NCI-H146 treated with DMSO at 0.1 percent for 48 hours (cell line): ENCODE measurements at regions not wholly inside any gene's neighbourhood (a gene's known extent, or its start where the extent isn't known, plus 50 kb on each side); places are given as distances from the start of the nearest gene placed in this dataset.
"Not testable (repeated sequence)": the region's sequence is repeated elsewhere in the genome, so short reads cannot be mapped to it uniquely, and the experiment has no call there.

ENCODE experiments used
- DNase-seq: peaks from one replicate; lab custom pipeline; 2025; ENCODE audit not compliant: unreplicated experiment; lab: John Stamatoyannopoulos, UW

DNA sequence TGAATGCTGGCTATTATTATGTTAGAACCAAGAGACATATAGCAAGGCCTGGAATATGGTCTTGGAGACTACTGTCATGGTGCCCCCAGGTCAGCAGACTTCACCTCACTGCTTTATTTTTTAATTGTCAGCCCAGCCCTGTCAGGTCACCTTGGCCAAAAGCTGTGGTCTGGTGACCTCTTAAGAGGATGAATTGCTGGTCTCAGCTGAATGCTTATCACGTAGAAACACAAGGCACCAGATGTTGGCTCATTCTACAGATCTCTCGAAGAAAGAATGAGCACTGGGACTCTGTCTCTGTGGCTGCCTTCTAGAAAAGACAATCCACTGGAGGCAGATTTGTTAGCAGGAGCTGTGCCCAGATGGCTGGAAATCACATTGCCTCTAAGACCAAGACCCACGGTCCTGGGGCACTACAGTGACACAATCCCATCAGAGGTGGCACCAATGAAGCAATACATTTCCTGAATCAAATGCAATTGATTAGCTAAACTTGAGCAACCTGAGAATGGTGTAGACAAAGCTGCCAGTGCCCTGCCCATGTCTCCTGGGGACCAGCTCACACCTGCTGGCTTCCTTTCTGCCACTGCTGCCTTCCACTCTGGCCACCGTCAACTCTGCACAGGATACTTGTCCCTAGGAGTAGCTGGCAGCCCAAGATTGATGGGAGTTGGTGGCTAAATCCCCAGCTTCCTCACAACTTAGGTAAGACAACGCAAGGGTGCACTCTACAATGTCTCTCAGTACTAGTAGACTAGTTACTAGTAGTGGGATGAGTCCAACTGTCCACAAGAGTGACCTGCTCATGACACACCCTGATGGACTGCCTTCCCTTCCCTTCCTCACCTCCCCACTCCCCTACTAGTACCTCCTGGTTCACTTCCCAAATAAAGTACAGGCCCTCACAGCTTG, 384.9 kb upstream of the PROK2 start:
- DNase-seq = no peak

DNA sequence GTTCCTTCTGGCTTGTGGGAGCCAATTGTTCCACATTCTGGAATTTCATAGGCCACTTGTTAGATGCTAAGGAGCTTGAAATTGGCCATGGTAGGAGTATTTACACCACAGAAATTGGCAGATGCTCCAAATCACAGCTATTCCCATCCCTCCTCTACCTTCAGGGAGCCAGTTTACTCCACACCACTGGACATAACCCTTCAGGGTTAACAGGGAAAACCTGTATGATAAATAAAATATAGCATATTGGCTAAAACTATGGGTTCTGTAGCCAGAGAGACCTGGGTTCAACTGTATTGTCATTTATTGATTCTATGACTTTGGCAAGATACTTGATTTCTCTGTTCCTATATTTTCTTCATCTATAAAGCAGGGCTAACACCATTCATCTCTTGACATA, 384.2 kb upstream of the PROK2 start:
- DNase-seq = no peak

DNA sequence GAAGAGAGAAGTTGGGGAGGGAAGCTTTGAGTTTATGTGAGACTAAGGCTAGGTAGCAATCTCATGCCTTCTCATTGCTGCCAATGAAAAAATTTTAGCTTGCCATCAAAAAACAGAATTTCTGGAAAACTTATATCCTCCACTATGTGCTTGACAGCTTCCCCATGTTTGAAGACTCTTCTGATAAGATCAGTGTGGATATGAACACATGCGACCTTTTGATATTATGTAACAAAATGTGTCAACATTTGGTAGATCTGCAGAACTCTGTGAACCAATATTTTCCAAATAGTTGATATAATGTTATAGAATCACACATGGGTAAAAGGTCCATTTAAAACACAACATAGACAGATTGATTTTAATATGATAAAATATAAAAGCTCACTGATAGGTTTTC, 380.9 kb upstream of the PROK2 start:
- DNase-seq = no peak

DNA sequence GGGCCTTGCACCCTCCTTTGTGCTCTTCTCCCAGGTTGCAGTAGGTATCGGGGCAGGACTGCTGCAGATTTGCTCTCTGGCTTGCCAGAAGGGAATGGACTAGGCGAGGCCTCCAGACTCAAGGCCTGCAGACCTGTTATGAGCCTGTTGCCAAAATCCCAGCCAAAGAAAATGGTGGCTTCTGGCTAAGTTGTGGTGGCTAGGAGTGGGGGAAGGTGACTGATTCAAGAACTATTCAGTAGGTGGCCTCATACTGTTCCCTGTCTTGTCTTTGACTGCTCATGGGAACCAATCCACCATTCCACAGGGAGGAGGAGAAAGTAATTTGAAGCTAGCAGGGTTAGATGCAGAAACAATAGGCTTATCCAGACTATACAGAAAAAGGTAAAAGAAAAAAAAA, 380.4 kb upstream of the PROK2 start:
- no peak for DNase-seq

DNA sequence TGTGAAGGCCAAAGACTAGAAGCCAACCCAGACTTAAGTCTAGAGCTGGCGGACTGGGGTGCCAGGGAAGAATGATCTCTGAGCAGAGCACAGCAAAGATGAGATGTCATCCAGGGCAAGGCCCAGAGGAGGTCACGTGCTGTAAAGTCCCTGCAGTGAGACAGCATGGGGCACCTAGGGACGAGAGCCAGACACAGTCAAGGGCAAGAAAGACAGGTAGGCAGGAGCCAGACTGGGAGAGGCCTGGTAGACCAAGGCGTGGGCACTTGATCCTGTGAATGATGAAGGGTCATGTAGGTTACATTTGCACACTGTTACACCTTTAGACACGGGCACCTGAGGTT, 379.7 kb upstream of the PROK2 start:
- no peak for DNase-seq

DNA sequence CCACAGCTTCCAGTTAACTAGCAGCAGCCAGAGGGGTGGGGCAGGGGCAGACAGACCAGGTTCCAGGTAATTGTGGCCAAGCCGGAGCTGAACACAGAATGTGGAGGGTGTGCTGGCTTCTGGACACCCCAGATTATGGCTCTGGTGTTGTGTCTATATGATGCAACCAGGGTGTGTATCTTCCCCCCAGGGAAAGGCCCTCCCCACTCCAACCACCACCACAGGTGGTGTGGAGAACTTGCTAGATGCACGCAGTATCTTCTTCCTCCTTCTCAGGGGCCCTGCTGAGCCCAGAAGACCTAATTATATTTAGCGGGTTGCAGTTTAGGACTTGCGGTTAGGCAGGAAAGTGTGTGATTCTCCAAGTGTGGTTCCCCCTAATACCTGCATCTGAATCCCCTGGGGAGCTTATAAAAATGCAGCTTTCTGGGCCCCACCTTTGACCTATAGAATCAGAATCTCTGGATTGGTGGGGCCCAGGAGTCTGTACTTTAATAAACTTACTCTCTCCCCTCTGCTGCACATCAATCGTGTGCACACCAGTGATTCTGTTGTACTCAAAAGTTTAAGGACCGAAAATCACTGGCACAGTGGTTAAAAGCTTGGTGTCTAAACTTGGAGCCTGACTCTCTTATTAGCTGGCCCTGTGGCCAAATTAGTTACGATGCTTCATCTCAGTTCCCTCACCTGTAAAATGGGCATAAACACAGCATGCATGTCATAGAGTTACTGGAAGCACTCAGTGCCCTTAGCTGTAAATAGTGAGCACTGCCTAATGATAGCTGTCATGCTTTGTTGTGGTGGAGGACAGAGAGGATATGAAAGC, 379.1 kb upstream of the PROK2 start:
- no peak for DNase-seq

DNA sequence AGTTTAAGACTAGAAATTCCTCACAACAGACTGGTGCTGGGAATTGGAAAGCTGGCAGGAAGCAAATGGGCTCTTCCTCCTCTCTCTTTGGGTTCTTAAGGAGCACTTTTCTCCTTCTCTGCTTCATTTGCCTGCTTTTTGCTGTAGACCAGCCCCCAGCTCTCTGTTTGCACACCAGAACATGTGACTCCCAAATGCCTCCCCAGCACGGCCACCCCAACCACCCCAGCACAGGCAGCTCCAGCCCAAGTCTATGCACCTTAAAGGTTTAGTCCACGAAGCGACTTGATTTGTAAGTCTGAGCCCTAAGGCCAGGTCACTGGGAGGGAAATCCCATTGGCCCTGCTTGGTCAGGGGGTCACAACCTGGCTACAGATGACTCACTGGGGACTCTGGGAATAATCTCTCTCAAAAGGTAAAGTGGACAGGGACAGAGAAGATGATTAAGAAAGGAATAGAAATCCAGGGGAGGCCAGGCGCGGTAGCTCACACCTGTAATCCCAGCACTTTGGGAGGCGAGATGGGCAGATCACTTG, 377.8 kb upstream of the PROK2 start:
- DNase-seq = no peak

DNA sequence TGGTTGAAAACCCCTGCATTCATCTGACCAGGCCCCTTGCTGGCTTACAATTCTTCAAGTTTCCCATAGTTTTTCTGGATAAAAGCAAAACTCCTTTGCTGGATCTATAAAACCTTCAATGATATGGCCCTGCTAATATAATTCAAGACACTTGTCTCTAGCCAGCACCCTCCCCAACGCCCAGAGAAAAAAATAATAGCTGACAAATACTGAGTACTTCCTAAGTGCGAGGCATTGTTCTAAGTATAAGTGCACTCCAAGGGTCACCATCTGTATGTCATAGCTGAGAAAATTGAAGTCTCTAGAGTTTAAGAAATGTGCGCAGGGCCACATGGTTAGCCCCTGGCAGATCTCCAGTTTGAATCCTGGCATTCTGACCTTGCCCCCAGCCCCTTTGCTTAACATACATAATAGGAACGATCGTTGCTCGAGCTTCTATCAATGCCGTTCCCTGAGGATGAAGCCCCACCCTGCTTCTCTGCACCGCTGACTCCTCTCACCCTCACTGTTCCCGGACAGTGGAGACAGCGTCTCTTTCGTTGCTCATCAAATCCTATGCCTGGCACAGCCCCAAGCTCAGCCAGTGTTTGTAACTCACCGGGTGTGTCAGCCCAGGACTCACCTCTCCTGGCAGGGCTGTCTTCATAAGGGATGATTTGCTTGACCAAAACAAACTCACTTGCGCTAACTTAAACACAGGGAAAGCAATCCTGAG, 377.1 kb upstream of the PROK2 start:
- no peak for DNase-seq

DNA sequence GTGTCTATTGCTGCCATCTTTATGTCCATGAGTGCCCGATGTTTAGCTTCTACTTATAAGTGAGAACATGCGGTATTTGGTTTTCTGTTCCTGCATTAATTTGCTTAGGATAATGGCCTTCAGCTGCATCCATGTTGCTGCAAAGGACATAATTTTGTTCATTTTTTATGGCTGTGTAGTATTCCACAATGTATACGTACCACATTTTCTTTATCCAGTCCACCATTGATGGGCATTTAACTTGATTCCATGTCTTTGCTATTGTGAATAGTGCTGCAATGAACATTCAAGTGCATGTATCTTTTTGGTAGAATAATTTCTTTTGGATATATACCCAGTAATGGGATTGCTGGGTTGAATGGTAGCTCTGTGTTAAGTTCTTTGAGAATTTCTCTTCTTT, 376.3 kb upstream of the PROK2 start:
- DNase-seq = not testable (repeated sequence)

DNA sequence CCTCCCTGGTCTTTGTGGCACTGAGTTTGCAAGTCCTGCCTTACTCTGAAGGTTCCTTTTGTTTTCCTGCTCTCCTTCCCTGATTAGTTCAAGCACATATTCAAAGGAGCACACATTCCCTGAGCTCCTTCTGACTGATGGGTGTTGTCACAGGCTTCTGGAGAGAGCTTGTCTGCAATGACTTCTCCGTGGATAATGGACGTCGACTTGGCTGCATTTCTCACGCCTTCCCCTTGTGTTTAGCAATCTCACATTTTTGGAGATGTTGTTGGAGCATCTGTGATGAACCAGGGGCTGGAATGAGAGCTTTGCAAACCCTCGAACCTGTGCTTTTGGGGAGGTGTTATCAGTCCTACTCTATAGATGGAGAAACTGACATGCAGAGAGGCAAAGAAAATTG, 375.4 kb upstream of the PROK2 start:
- DNase-seq = no peak

DNA sequence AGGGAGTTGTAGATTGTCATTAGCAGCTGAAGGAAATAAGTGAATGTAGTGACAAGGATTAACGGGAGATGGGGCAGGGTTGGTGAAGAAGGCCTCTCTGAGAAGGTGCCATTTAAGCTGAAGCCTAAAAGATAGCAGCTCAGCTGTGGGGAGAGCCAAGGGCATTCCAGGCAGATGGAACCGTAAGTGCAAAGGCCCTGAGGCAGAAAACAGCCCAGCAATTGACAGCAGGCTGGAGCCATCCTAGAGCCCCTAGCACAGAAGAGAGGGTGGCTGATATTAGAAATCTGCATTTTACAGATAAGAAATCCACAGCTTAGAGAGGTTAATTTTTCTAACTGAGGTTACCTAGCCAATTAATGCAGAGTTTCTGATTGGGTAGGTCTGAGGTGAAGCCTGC, 374.5 kb upstream of the PROK2 start:
- DNase-seq = no peak

DNA sequence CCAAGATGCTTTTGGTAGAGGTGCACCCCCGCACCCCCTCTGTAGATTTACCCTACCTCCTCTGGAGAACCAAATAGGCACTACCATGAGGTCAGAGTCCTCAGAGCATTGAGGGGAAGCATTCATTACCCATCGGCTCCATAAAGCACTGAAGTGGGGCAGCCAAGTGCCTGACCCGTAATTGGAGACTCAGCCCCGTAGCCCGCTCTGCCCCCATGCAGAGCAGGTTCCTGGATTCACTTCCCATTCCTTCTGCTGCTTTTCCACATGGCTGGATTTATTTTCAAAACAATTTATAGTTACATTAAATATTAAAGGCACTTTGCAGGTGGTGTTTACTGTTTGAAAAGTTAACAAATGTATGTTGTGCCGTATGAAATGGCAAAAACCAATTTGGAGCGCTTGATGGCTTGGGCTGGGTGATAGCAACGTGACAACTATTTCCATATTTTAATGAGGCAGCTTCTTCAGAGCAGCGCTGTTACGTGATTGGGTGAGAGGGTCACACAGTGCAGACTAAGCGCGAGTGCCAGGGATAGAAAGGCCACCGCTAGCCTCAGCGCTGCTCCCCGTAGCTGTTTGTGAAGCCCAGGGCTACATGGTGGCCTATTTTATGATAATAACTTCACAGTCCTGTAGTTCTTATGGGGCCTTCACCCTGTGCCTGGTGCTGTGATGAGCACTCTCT, 373.8 kb upstream of the PROK2 start:
- no peak for DNase-seq

DNA sequence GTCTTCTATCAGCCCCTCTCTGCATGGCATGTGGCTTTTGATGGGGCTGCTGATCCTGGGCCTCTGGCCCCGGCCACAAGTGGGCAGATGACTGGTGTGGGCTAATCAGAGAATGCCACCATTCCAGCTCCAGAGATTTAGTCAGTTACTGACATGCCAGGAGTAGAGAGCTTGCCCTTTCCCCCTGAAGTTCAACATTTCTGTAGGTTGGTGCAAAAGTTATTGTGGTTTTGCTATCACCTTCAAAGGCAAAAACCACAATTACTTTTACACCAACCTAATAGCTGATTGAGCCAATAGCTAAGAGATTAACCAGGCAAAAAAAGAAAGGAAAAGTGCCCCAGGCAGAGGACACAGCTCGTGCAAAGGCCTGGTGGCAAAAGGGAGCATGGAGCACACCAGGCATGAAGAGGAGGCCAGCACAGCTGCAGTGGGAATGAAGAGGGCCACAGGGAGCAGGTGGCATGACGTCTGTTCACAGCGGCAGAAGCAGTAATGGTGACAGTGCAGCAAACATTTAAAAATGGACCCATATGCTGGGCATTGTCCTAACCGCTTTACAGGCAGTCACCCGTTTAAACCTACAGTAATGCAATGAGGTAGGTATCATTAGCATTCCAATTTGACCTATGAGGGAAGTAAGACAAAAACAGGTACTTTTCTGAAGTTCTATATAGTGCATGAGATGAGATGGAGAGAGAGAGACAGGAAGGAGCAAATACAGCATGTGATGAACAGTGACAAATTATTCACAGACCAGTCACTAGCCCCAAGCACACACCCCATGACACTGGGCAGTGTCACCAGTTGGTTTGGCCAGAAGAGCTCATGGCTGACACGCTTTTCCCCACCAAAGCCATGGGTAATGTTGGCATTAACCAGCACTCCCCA, 373.0 kb upstream of the PROK2 start:
- DNase-seq = no peak

DNA sequence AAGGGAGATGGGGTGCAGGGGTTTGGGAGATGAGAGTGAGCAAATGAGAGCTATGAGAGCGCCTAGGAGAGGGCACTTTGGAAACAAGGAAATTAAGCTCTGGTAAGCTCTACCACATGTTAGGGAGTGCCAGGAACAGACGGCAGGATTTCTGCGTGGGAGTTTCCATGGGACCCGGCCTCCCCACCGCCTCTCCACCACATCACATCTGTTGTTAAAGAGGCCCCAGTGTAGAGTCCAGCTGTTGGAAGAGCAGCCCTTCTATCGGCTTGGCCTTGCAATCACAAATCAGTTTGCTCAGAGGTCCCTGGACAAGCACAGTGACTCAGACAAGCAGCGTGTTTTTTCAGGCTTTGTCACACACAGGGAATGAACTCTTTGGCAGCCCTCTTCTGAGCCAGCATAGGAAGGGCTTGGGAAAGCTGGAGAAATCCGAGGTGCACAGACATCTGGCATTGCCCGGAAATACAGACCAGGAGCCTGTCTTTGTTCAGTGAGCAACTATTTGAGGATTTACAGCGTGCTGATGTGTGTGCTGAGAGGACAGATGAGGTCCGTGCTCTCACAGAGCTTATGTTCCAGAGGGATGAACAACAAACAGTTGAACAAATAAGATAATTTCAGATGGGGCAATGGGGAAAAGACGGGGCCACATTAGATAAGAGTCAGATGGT, 370.6 kb upstream of the PROK2 start:
- DNase-seq = no peak

DNA sequence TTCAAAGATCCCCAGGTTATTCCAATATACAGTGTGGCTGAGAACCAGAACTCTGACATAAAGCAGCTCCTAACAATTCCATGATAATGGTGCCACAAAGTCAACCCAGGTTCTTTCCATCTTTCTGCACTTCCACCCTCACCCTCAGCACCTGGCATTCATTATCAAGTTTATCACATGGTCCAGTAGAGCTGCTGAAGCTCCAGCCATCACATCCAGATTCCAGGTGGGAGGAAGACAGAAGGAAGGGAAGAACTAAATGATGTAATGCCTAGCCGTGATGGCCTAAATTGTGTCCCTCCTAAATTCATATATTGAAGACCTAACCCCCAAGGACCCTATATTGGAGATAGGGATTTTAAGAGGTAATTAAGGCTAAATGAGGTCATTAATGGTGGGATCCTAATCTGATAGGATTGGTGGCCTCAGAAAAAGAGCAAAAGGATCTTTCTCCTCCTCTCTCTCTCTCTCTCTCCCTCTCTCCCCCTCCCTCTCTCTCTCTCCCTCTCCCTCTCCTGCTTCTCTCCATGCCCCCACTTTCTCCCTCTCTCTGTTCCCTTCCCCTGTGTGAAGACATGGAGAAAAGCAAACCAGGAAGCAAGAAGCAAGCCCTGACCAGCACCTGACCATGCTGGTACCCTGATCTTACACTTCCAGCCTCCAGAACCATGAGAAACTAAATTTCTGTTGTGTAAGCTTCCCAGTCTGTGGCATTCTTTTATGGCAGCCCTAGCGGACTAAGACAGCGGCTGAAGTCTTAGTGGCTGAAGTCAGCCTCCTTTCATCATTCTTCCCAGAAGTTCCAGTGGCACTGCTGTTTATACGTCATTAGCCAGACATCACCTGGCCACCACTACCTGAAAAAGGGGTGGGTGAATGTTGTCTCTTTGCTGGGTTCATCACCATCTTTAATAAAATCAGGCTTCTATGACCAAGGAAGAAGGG, 369.7 kb upstream of the PROK2 start:
- DNase-seq = no peak

DNA sequence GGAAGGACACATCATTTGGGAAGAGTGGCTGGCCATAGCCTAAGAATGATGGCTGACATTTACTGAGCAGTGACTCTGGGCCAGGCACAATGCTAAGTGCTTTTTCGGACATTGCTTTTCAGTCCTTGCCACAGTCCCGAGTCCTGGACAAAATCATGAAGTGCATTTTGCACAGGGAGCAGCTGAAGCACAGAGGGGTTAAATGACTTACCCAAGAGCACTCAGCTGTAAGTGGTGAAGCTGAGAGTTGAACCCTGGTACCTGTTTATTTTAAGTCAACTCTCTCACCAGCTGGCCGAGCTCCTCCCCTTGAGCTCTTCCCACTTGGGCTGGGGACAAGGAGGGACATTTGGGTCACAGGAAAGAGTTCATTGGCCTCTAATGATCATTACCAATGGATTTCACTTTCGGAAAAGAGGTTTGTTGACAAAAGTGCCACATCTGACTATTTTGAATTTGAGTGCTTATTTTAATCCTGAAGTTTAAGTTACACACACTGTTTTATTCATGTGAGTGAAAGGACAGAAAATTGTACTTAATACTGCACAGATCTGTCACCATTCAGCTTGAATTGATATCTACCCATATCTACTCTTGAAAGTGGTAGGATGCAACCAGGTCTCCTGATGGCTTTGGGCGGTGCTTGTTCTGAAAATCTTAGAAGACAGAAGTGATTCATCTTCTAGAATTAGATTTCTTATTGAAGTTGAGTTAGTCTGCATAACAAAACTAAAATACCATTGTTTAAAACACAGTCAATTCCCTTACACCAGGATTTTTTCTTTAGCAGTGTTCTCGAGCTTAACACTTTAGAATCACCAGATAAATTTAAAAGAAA, 368.7 kb upstream of the PROK2 start:
- DNase-seq = no peak
